Ovary (tissue), 3 donors: ENCODE measurements at regions not wholly inside any gene's neighbourhood (a gene's known extent, or its start where the extent isn't known, plus 50 kb on each side); places are given as distances from the start of the nearest gene placed in this dataset.

Experiments
- POLR2A ChIP-seq: fragments of 450-650 bp; IDR thresholded peaks from one replicate; pipeline ENCODE4 v1.6.1; 2017; ENCODE audit warnings: antibody characterized with exemption, mild to moderate bottlenecking, moderate library complexity
- TF ChIP-seq, protein P1 (sequence below), 3 donors: fragments of 450-650 bp in 2 of 3; fragments of 200-600 bp in 1 of 3; IDR thresholded peaks; one replicate each; pipeline versions ENCODE4 v1.5.1 to v1.8.0; 2016 to 2022; ENCODE audit warnings: antibody characterized with exemption in 3 of 3, mild to moderate bottlenecking in 1 of 3
- donor health status: DM: no; HTN: no; CAD: no.

DNA sequence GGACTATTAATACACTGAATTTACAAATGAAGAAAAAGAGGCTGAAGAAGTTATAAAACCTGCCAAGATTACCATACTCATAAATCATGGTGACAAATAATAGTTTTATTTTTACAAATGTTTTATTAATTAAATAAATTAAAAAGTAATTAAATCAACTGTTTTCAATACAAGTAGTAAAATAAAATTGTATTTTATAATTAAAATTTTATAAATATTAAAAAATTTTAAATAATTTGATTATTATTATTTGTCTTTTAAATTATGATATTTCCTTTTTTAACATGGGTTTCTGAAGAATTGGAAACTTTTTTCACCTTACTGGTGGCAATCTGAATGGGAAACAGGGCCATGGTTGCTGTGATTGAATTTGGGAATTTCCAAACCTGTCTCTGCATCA is 177.3 kb upstream of the TSHZ2 start:
- TF ChIP-seq POLR2A, result no peak
- TF ChIP-seq, protein P1, sequence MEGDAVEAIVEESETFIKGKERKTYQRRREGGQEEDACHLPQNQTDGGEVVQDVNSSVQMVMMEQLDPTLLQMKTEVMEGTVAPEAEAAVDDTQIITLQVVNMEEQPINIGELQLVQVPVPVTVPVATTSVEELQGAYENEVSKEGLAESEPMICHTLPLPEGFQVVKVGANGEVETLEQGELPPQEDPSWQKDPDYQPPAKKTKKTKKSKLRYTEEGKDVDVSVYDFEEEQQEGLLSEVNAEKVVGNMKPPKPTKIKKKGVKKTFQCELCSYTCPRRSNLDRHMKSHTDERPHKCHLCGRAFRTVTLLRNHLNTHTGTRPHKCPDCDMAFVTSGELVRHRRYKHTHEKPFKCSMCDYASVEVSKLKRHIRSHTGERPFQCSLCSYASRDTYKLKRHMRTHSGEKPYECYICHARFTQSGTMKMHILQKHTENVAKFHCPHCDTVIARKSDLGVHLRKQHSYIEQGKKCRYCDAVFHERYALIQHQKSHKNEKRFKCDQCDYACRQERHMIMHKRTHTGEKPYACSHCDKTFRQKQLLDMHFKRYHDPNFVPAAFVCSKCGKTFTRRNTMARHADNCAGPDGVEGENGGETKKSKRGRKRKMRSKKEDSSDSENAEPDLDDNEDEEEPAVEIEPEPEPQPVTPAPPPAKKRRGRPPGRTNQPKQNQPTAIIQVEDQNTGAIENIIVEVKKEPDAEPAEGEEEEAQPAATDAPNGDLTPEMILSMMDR (IDR thresholded peaks at IDR 0.05), result no peak
